ENCODE measurements at regions not wholly inside any gene's neighbourhood (a gene's known extent, or its start where the extent isn't known, plus 50 kb on each side); places are given as distances from the start of the nearest gene placed in this dataset.

DNA sequence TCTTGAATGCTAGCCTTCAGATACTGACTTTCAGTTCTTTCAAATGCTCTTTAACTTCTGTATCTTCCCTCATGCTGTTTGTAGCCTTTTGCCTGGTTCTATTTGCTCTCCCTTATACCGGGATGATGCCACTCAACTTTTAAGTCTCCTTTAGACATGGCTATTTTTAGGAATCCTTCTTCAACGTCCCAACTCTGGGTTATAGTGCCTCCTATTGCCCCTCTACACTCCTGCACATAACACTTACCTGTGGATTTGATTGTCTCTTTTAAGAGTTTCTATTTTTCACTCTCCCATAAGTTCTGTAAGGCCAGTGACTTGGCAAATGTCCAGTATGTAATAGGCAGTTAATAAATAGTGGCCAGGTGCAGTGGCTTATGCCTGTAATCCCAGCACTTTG, 343.0 kb downstream of the KLF5 start:
- TF ChIP-seq YY1 (IDR thresholded peaks at IDR 0.05; ENCODE audit: insufficient read depth, insufficient read length) (no peak), SUZ12 (IDR thresholded peaks at IDR 0.05; ENCODE audit: extremely low read depth, insufficient read depth, insufficient read length) (no peak)
